HEK293 (cell line): ENCODE measurements at regions not wholly inside any gene's neighbourhood (a gene's known extent, or its start where the extent isn't known, plus 50 kb on each side); places are given as distances from the start of the nearest gene placed in this dataset.
A peak's percentile ranks its signal among the peaks of the same experiment; 100 is the strongest.

Experiments
- CTCF ChIA-PET: fragments of 350-600 bp; formaldehyde crosslinking; extraction: SDS; loops from one replicate; lab custom pipeline; 2021; ENCODE audit warnings: antibody characterized with exemption; lab: Yijun Ruan, JAX
- POLR2A ChIA-PET: fragments of 300-600 bp; formaldehyde crosslinking; extraction: SDS; loops from one replicate; lab custom pipeline; 2020; ENCODE audit warnings: antibody characterized with exemption, inconsistent platforms; lab: Yijun Ruan, JAX
- H3K27ac ChIP-seq: fragments of 200-500 bp; sonication (Bioruptor generic); 2 replicates; pipeline ENCODE4 v1.5.1; 2014; ENCODE audit warnings: low read depth, low read length, control low read depth, inconsistent platforms; ENCODE audit errors: extremely low read depth
- H3K36me3 ChIP-seq, 2 experiments: fragments of 200-500 bp in 1 of 2; sonication (Bioruptor generic) in 1 of 2; 1 replicate in 1 of 2; 2 replicates in 1 of 2; pipeline ENCODE4 v1.5.1; 2014 to 2017; ENCODE audit warnings: inconsistent platforms in 2 of 2, low read length in 2 of 2; ENCODE audit not compliant: control insufficient read depth in 2 of 2, insufficient read depth in 1 of 2
- H3K4me1 ChIP-seq: fragments of 200-500 bp; sonication (Bioruptor generic); 2 replicates; pipeline ENCODE4 v1.5.1; 2014; ENCODE audit warnings: mild to moderate bottlenecking, low read length, inconsistent platforms; ENCODE audit not compliant: control insufficient read depth, insufficient read depth
- H3K4me3 ChIP-seq: 2 replicates; pipeline ENCODE4 v1.5.1; 2011; ENCODE audit warnings: low read depth, mild to moderate bottlenecking, control low read depth, low read length, moderate library complexity
- H3K9me3 ChIP-seq: fragments of 200-500 bp; sonication (Bioruptor generic); 2 replicates; pipeline ENCODE4 v1.5.1; 2014; ENCODE audit warnings: low read depth, low read length, inconsistent platforms; ENCODE audit not compliant: control insufficient read depth, insufficient read depth
- KLF8 ChIP-seq: fragments of 450-650 bp; formaldehyde crosslinking; IDR thresholded peaks from 2 replicates; pipeline ENCODE4 v1.5.1; 2016; ENCODE audit warnings: missing biosample characterization, missing genetic modification characterization
- PRDM10 ChIP-seq: fragments of 450-650 bp; formaldehyde crosslinking; IDR thresholded peaks from 2 replicates; pipeline ENCODE4 v1.5.1; 2016; ENCODE audit warnings: missing biosample characterization, missing genetic modification characterization
- ZBTB1 ChIP-seq: fragments of 450-650 bp; formaldehyde crosslinking; IDR thresholded peaks from 2 replicates; pipeline ENCODE4 v1.5.1; 2016; ENCODE audit warnings: missing biosample characterization, missing genetic modification characterization
- ZBTB7A ChIP-seq: fragments of 450-650 bp; formaldehyde crosslinking; IDR thresholded peaks from 2 replicates; pipeline ENCODE4 v1.5.1; 2016; ENCODE audit warnings: low read depth, missing biosample characterization, missing genetic modification characterization
- ZNF23 ChIP-seq: fragments of 450-650 bp; formaldehyde crosslinking; IDR thresholded peaks from 2 replicates; pipeline ENCODE4 v1.5.1; 2016; ENCODE audit warnings: missing biosample characterization, missing genetic modification characterization, borderline replicate concordance
- ZNF366 ChIP-seq: fragments of 450-650 bp; formaldehyde crosslinking; conservative IDR thresholded peaks from 2 replicates; pipeline ENCODE4 v1.5.1; 2016; ENCODE audit warnings: missing biosample characterization, missing genetic modification characterization
- ZNF707 ChIP-seq: fragments of 450-650 bp; formaldehyde crosslinking; IDR thresholded peaks from 2 replicates; pipeline ENCODE4 v1.5.1; 2016; ENCODE audit warnings: missing biosample characterization, missing genetic modification characterization
- ZSCAN16 ChIP-seq: fragments of 450-650 bp; formaldehyde crosslinking; IDR thresholded peaks from 2 replicates; pipeline ENCODE4 v1.5.1; 2016; ENCODE audit warnings: missing biosample characterization, missing genetic modification characterization
- TF ChIP-seq, protein P1 (sequence below): fragments of 450-650 bp; formaldehyde crosslinking; IDR thresholded peaks from 2 replicates; pipeline ENCODE4 v1.5.1; 2016; ENCODE audit warnings: missing biosample characterization, missing genetic modification characterization
- TF ChIP-seq, protein P2 (sequence below): fragments of 450-650 bp; formaldehyde crosslinking; IDR thresholded peaks from 2 replicates; pipeline ENCODE4 v1.5.1; 2016; ENCODE audit warnings: missing biosample characterization, missing genetic modification characterization
- TF ChIP-seq, protein P3 (sequence below): fragments of 450-650 bp; formaldehyde crosslinking; IDR thresholded peaks from 2 replicates; pipeline ENCODE4 v1.5.1; 2017; ENCODE audit warnings: missing biosample characterization, missing genetic modification characterization
- TF ChIP-seq, protein P4 (sequence below): fragments of 450-650 bp; formaldehyde crosslinking; IDR thresholded peaks from 2 replicates; pipeline ENCODE4 v1.5.1; 2016; ENCODE audit warnings: missing biosample characterization, missing genetic modification characterization

GRCh38 chr1:229097356-229097755 lies 173.6 kb upstream of the RAB4A start (continued):
- TF ChIP-seq PRDM10 (tag by site-specific recombination), result no peak

DNA sequence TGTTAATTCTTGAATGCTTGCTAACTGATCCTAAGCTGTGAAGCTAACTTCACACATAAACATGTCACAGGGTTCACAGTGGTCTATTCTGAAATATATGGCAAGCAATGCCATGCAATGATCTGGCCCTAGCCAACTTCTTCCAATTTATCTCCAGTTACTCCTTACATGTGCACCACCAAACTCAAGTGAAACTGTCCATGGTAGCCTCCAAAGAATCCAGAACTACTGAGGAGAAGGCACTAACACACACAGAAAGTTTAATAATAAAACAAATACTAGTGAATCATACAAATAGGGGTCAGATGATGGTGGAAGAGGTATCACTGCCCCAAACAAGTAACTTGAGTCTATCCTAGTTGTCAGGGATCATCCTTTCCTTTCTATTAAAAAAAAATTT lies 172.6 kb upstream of the RAB4A start:
- ChIA-PET CTCF (interaction anchor here (0.6 kb wide), 1 partner anchor 395 kb away, joined by 4 read pairs; no protein-coding TSS in a partner anchor), POLR2A (no interaction called here)
- TF ChIP-seq ZNF366 (tag by site-specific recombination), result no peak
- TF ChIP-seq, protein P1, sequence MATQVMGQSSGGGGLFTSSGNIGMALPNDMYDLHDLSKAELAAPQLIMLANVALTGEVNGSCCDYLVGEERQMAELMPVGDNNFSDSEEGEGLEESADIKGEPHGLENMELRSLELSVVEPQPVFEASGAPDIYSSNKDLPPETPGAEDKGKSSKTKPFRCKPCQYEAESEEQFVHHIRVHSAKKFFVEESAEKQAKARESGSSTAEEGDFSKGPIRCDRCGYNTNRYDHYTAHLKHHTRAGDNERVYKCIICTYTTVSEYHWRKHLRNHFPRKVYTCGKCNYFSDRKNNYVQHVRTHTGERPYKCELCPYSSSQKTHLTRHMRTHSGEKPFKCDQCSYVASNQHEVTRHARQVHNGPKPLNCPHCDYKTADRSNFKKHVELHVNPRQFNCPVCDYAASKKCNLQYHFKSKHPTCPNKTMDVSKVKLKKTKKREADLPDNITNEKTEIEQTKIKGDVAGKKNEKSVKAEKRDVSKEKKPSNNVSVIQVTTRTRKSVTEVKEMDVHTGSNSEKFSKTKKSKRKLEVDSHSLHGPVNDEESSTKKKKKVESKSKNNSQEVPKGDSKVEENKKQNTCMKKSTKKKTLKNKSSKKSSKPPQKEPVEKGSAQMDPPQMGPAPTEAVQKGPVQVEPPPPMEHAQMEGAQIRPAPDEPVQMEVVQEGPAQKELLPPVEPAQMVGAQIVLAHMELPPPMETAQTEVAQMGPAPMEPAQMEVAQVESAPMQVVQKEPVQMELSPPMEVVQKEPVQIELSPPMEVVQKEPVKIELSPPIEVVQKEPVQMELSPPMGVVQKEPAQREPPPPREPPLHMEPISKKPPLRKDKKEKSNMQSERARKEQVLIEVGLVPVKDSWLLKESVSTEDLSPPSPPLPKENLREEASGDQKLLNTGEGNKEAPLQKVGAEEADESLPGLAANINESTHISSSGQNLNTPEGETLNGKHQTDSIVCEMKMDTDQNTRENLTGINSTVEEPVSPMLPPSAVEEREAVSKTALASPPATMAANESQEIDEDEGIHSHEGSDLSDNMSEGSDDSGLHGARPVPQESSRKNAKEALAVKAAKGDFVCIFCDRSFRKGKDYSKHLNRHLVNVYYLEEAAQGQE (tag by site-specific recombination), result peak; percentile 90
- TF ChIP-seq PRDM10 (tag by site-specific recombination), result peak; percentile 59; the same call in 1 of the 2 replicates
- no peak for TF ChIP-seq ZNF23 (tag by site-specific recombination)
- TF ChIP-seq, protein P2, sequence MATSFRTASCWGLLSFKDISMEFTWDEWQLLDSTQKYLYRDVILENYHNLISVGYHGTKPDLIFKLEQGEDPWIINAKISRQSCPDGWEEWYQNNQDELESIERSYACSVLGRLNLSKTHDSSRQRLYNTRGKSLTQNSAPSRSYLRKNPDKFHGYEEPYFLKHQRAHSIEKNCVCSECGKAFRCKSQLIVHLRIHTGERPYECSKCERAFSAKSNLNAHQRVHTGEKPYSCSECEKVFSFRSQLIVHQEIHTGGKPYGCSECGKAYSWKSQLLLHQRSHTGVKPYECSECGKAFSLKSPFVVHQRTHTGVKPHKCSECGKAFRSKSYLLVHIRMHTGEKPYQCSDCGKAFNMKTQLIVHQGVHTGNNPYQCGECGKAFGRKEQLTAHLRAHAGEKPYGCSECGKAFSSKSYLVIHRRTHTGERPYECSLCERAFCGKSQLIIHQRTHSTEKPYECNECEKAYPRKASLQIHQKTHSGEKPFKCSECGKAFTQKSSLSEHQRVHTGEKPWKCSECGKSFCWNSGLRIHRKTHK (tag by site-specific recombination), result no peak

DNA sequence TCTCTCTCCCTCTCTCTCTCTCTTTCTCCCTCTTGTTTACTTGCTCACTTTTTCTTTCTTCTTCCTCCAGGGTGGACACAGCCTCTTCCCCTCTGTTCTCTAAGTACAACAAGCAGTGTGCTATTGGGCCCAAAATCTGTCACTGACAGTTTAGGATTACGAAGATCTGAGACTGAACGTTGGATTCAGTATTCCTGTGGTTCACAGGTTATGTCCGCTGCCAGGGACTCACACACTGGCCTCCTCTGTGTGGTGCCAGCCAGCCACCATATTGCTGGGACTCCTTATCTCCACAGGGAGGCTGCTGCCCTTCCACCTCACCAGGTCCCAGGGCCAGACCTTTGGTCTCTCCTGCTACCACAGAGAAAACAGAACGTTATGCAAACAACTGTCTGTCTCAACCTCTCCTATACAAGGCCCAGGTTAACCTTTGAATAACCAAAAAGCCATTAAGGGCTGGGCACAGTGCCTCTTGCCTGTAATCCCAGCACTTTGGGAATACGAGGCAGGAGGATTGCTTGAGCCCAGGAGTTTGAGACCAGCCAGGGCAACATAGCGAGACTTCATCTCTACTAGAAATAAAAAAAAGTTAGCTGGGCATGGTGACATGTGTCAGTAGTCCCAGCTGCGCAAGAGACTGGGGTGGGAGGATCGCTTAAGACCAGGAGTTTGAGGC lies 171.9 kb upstream of the RAB4A start:
- Histone ChIP-seq H3K9me3 (peaks cover 3% of the 10 kb centered on the region; the same call in 1 of the 2 replicates), H3K4me1 (peaks cover 10% of the 10 kb centered on the region), H3K27ac (no peak overlapping the region), H3K4me3 (no peak overlapping the region), H3K36me3 (no peaks in the 10 kb centered on the region)
- CTCF ChIA-PET, result interaction anchor here (0.7 to 0.8 kb wide), 2 partner anchors 70 to 114 kb away, joined by 3 to 4 read pairs; no protein-coding TSS in a partner anchor
- POLR2A ChIA-PET, result no interaction called here
- TF ChIP-seq KLF8 (tag by site-specific recombination), result no peak
- TF ChIP-seq ZBTB7A (tag by site-specific recombination), result no peak
- TF ChIP-seq, protein P3, sequence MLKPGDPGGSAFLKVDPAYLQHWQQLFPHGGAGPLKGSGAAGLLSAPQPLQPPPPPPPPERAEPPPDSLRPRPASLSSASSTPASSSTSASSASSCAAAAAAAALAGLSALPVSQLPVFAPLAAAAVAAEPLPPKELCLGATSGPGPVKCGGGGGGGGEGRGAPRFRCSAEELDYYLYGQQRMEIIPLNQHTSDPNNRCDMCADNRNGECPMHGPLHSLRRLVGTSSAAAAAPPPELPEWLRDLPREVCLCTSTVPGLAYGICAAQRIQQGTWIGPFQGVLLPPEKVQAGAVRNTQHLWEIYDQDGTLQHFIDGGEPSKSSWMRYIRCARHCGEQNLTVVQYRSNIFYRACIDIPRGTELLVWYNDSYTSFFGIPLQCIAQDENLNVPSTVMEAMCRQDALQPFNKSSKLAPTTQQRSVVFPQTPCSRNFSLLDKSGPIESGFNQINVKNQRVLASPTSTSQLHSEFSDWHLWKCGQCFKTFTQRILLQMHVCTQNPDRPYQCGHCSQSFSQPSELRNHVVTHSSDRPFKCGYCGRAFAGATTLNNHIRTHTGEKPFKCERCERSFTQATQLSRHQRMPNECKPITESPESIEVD (tag by site-specific recombination), result no peak
- TF ChIP-seq, protein P4, sequence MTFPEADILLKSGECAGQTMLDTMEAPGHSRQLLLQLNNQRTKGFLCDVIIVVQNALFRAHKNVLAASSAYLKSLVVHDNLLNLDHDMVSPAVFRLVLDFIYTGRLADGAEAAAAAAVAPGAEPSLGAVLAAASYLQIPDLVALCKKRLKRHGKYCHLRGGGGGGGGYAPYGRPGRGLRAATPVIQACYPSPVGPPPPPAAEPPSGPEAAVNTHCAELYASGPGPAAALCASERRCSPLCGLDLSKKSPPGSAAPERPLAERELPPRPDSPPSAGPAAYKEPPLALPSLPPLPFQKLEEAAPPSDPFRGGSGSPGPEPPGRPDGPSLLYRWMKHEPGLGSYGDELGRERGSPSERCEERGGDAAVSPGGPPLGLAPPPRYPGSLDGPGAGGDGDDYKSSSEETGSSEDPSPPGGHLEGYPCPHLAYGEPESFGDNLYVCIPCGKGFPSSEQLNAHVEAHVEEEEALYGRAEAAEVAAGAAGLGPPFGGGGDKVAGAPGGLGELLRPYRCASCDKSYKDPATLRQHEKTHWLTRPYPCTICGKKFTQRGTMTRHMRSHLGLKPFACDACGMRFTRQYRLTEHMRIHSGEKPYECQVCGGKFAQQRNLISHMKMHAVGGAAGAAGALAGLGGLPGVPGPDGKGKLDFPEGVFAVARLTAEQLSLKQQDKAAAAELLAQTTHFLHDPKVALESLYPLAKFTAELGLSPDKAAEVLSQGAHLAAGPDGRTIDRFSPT (tag by site-specific recombination), result no peak
- TF ChIP-seq ZNF23 (tag by site-specific recombination), result no peak
- TF ChIP-seq ZNF707 (tag by site-specific recombination), result no peak
- TF ChIP-seq ZBTB1 (tag by site-specific recombination), result no peak
- no peak for TF ChIP-seq ZSCAN16 (tag by site-specific recombination)

More for the DNA sequence above, 172.6 kb upstream of the RAB4A start:
- H3K4me1 ChIP-seq, result peaks cover 10% of the 10 kb centered on the region
- H3K4me3 ChIP-seq, result no peak overlapping the region
- peaks cover 3% of the 10 kb centered on the region; the same call in 1 of the 2 replicates for H3K9me3 ChIP-seq
- H3K27ac ChIP-seq, result no peak overlapping the region
- H3K36me3 ChIP-seq, result no peaks in the 10 kb centered on the region
